ENCODE measurements at regions not wholly inside any gene's neighbourhood (a gene's known extent, or its start where the extent isn't known, plus 50 kb on each side); places are given as distances from the start of the nearest gene placed in this dataset.

DNA sequence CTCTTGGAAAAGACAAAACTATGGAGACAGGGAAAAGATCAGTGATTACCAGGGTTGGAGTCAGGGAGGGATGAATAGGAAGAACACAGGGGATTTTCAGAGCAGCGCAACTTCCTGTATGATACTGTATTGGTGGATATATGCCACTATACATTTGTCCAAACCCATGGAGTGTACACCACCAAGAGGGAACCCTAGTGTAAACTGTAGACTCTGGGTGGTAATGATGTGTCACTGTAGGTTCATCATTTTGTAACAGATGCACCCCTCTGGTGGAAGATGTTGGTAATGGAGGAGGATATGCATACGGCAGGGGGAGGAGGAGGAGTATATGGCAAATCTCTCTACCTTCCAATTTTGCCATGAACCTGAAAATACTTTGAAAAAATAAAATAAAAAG is 68.1 kb downstream of the UFM1 start:
- TF ChIP-seq CTCF (IDR thresholded peaks at IDR 0.05 in 4 of 5, conservative IDR thresholded peaks at IDR 0.05 in 1 of 5) (peak in 1 of 5 experiments; percentile 12), POLR2A (IDR thresholded peaks at IDR 0.05) (no peak)
